GOT3 (cell line): ENCODE measurements at regions not wholly inside any gene's neighbourhood (a gene's known extent, or its start where the extent isn't known, plus 50 kb on each side); places are given as distances from the start of the nearest gene placed in this dataset.
"Not testable (repeated sequence)": the region's sequence is repeated elsewhere in the genome, so short reads cannot be mapped to it uniquely, and the experiment has no call there.

Experiments used
- DNase-seq: peaks from one replicate; lab custom pipeline; 2025; ENCODE audit warnings: mixed read lengths; lab: John Stamatoyannopoulos, UW

DNA sequence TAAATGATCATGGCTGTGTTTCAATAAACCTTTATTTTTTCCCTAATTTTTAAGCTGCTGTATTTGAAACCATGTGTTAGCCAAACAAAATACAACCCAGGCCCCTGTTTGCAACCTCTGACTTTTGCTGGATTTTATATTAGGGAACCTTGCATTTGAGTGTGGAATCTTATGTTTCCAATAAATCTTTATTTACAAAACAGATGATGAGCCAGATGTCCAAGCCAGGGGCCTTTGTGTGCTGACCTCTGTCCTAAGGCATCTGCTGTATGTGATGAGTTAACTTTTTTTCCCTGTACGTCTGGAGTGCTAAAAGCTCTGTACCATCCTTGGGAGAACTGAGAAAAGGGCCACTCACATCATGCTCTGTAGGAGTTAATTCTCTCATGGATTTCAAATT is 162.9 kb downstream of the TRIB2 start:
- no peak for DNase-seq

DNA sequence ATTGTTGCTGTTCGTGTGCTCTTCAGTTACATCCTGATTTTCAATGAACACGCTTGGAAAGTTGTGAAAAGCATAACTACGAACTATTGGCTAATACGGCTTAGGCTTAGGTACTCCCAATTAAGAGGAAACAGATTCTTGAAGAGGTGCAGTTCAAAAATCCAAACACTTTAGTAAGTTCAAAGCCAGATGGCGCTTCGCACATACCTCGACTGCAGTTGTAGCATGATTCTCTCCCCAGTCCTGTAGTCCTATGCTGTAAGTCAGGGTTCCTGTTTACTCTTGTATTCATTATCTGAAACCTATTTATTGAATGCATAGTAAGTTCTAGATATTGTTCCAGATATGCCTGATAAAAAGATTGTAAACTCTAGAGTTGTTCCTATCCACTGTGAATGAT is 165.2 kb downstream of the TRIB2 start:
- DNase-seq: no peak

DNA sequence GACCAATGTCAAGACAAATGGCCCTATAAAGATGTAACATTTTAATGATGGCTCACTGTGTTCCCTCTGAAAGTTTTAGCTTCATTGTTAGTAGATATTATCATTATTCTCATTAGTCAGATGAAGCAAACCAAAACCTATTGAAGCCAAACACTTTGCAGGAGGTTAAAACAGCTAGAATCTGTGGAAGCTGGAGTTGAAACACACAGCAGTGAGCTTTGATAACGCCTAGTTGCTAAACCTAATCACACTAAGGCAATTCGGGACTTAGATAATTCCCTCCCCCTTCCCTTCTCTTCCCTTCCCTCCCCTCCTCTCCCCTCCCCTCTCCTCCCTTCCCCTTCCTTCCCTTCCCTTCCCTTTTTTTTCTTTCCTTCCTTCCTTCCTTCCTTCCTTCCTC is 165.7 kb downstream of the TRIB2 start:
- no peak for DNase-seq

DNA sequence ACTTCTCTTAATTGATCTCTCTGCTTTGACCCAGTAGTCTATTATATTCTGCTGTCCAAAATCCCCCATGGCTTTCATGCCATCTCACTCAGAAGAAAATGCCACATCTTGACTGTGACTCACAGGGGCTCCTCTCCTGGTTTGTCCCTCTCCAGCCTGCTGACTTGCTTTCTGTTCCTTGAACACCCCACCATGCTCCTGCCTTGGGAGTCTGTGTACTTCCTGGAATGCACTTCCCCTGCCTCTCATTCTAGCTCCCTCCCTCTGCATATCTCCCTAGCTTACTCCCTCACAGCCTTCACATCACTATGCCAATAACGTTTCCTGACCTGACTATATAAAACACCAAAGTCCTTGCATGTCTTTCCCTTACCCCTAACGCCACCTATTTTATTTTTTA is 167.2 kb downstream of the TRIB2 start:
- no peak for DNase-seq

DNA sequence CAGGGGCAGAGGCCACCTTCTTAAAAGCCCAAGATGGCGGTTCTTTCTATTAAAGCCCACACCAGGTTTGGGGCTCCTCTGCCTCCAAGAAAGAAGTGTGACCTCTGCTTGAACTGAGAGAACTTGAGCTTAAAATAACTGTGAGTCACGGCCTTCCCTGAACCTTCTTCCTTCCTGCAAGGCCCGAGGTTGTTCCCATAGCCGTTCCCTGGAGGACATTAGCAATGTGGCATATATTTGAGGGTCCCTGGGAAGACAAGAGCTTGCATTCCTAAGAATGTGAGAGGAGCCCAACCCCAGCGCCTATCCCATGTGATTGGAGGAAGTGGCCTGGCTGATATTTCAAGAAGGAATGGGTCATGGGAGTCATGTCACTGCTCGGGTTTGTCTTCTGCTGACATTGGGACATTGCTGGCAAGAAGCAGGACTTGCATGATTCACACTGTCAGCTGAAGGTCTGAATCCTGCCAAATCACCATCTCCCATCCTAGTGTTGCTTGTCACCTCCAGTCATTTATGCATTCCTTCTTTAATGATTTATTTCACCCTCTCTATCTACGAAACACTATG is 168.1 kb downstream of the TRIB2 start:
- DNase-seq: peak; percentile 5

DNA sequence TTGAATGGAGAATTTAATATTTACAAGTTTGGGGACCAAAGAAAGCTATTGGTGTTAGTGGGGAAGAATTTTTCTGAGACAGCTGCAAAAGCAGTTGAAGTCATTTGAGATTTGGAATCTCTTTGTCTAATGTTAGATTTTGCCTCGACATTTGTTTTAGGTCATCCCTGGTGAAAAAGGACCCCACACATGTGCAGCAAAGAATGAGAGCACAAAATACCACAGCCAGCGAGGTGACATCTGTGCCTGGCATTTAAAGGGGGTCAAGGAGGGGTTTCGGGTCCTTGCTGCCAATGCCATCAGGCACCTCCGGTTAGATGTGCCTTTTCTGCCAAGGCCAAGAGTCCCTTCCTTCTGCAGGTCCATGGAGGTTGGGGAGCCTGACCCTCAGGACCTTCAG is 173.3 kb downstream of the TRIB2 start:
- DNase-seq: no peak

DNA sequence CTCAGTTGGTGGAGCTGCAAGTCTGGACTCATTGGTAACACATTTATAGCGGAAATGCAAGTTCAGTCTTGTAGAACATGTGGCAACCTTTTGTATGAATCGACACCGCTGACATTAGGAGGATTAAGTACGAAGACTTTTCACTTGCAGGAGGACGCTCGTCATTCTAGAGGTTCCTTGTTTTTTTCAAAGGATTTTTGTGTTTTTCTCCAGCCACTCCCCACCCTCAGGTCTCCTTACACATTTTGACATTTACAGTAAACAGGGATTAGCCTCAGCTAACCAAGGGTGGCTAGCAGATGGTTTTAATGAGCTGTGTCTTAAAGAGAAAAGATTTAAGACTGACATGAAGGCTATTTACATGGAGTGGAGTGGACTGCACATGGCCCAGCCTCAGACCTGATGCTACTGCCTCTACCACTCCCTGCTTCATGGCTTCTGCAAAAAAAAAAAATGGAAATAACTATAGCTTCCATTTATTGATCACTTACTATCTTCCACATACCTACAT is 173.8 kb downstream of the TRIB2 start:
- no peak for DNase-seq

DNA sequence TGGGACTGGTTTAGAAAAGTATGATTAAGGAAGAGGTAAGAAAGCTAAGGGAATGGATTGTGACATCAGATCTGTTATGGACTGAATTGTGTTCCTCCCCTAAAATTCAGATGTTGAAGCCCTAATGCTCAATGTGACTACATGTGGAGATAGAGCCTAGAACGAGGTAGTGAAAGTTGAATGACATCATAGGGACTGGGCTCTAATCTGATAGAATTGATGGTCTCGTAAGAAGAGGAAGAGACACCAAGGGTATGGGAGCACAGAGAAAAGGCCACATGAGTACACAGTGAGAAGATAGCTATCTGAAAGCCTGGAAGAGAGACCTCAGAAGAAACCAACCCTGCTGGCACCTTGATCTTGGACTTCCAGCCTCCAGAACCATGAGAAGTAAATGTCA is 178.3 kb downstream of the TRIB2 start:
- DNase-seq: no peak

DNA sequence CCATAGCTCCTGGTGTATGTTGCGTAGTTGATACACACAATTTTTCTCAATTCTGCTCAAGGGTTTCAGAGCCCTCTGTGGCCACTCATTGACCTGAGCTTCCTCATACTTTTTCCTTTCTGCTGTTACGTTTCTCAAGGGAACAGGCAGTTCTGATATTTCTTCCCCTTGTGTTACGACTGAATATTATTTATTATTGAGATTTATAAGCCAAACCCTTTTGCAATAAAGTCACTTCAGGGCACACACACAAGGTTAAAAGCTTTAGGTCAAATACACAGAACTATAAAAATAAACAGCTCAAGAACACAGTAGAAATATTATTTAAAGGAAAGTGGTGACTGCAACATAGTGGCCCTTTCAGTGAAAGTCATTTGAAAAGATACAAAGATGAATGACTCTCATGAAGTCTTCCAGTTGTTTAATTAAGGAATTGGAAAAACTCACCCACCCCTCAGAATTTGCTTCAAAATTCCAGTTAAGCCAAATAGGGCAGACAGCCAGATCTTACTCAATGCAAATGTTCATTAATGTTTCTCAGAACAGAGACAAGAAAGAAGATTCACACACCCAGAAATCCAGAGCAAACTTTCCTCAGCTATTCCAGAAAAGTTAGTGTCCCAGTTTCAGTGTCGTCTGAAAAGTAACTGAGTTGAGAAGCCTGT is 179.7 kb downstream of the TRIB2 start:
- DNase-seq: no peak

DNA sequence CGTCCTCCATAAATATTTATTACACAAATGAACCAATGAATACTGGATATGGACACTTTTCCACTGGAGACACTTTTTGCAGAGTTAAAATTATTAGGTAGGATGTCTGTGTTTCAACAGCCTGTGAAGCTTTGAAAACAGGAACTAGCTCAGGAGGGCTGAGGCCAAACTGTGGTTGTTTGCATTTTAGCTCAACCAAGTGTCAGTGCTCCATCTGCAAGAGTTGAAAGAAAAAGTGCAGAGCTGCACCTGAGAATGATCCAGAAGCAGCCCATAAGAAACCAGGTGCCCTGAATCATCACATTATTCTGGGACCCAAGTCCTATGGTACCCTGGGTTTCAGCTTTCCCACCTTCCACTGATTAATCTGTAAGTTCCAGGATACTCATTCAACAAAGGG is 180.4 kb downstream of the TRIB2 start:
- DNase-seq: no peak

DNA sequence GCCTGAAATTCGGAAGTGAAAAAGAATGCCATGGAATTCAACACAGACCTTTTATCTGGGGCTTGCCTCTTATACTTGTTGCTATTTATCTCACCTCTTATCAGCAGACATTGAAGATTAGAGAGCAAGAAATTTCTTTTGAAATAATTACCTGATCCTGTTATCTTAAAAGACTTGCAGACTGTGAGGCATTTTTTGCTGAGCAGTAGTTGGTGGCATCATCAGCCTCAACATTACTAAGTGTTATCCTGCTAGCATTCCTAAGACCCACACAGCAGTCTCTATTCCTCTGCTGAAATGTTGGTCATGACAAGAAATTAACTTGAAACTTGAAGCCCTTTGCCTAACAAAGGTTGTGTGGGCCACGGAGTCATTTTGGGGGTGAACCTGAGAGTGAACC is 186.5 kb downstream of the TRIB2 start:
- DNase-seq: no peak

DNA sequence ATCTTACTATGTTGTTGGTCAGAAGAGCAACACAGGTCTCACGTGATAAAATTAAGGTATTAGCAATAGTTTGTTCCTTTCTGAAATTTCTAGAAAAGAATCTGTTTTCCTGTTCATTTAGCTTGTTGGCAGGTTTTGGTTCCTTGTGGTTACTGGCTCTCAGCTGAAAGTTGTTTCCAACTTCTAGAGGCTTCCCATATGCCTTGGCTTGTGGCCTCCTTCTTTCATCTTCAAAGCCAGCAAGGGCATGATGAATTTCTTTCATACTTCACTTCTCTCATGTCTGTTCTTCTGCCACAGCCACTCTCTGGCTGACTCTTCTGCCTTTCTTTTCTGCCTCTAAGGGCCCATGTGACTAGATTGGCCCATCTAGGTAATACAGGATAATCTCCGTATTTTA is 193.7 kb downstream of the TRIB2 start:
- no peak for DNase-seq

DNA sequence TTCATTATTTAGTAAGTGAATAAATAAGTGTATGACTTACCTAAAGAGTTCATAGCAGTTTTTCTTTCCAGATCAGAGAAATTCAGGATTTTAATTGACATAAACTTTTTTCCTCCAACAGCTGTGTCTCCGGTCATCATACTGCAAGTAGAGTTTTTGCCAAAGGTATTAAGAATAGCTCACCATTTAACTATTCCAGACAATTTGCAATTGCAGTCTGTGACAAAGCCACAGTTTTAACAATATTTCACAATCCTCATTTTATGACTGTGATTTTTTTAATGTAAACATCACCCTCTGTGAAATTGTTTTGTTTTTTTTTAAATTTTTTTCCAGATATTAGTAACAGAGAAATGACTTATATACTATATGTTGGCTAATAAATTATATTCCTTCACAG is 199.1 kb downstream of the TRIB2 start:
- DNase-seq: no peak

DNA sequence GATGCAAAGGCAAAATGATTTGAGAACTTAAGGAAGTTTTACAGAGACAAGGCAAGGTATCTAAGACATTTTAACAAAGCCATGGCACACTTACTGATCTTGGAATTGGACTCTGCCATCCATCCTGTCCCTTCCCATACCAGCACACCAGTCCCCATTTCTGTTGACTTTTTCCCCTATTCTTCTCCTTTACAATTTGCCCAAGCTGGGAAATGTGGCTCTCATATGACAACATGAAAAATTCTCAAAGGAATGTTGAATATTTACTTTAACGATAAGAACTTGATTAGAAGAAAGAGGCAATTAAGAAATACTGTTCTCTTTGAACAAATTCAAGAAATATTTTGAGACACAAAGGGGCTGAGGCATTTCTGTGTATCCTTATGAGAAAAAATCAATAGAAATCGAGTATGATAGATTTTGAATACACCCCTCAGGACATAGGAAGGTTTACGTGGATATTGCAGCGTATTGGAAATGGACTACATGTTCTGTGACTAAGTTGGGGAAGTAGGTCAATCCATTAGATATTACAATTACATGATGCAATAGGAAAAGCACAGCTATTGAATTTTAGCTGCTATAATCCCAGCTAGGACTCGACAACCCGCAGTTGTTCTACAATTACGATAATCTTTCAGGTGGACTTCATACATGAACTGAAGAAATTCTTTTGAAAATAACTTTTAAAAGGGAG is 201.6 kb downstream of the TRIB2 start:
- no peak for DNase-seq

DNA sequence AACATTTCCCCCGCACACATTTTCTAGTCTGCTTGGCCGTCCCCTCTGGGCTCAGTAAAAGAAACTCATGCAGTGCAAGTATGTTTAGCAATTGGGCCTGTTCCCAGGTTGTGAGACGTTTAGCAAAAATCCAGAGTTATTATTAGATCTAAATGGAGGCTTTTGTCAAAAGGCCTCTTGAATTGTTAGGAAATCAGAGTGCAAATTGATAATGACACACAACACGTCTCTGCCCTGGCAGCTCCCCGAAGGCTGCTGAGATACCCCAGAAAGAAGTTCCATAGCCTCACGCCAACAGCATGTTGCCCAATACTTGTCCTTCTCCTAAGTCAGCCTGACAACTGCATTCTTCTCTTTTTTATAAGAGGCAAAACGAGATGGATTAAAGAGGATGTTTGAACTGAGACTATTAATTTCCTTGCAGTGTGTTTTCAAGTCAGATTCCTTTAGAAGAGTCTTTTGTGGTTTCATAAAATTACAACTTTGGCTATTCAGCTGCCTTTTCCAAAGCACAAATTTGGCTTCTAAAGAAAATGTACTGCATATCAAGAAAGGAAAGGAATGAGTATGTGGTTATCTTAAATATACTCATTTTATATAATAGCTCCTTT is 202.2 kb downstream of the TRIB2 start:
- DNase-seq: no peak

DNA sequence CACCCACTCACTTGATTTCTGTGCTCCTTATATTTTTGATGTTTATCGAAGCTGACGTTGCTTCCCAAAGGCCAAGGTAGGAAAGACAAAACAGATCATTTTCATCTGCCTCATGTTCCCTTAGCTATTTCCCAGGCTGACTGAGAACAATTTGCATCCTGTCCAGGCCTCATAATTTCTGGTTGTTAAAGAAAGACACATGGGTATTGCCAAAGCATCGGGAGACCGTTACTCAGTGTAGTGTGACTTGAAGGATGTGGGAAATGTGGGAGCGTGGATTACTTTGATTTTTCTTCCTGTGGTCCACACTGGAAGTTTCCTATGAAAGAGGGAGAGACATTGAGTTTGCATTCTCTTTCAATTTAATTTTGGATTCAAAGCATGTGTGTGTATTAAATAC is 204.6 kb downstream of the TRIB2 start:
- DNase-seq: no peak

DNA sequence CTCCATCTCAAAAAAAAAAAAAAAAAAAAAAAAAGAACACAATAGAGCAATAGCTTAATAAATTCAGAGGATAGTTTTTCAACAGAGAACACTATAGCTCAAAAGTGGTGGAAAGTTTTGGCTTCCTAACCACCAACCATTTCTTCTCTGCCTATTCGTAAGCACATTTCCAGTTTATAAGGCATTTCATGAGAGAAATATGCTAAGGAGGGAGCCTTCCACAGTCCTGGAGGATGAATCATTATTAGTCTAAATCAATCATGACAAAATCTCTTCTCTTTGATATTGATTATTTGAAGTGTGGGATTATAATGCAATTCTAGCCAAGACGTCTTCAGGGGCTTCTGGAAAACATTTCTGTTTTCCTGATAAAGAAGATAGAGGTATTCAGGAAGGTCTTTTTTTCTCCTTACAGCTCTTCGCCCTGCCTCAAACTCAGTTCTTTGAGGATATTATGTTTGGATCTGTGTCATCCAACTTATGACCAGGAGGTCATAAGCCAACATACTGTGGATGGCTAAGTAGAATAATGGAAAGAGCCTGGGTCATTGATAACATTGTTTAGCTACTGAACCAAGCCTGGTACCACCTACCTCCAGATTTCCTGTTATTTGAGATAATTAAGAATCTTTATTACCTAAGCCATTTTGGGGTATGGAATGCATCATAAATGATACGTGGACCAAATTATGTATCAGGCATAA is 207.3 kb downstream of the TRIB2 start:
- DNase-seq: no peak

DNA sequence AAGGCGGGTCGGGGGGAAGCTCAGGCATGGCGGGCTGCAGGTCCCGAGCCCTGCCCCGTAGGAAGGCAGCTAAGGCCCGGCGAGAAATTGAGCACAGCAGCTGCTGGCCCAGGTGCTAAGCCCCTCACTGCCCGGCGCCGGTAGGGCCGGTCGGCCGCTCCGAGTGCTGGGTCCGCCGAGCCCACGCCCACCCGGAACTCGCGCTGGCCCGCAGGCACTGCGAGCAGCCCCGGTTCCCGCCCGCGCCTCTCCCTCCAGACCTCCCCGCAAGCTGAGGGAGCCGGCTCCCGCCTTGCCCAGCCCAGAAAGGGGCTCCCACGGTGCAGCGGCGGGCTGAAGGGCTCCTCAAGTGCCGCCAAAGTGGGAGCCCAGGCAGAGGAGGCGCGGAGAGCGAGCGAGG is 209.9 kb downstream of the TRIB2 start:
- DNase-seq: not testable (repeated sequence)

DNA sequence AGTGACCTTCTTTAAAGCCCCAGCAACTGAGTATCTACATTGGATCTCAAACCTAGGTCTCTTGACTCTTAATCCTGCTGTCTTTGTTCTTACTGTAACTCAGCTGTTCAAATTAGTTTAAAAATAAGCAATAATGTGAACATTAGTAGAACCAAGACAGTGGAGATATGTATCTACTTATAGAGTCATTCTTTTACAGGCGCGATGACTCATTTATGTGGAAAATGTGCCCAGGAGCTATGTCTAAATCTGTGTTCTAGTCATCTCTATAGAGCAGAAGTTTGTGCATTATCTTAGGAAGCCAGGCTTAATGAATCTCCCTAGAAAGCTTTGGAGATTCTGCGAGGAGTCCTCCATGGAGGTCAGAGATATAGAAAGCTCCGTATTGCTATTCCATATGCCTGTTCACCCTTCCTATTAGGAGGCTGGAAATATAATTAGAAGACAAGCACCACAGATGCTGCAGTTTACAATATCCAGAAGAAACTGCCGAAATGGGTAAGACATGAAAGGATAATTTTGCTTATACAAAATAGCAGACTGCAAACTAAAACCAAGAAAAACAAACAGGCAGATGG is 211.6 kb downstream of the TRIB2 start:
- DNase-seq: no peak

DNA sequence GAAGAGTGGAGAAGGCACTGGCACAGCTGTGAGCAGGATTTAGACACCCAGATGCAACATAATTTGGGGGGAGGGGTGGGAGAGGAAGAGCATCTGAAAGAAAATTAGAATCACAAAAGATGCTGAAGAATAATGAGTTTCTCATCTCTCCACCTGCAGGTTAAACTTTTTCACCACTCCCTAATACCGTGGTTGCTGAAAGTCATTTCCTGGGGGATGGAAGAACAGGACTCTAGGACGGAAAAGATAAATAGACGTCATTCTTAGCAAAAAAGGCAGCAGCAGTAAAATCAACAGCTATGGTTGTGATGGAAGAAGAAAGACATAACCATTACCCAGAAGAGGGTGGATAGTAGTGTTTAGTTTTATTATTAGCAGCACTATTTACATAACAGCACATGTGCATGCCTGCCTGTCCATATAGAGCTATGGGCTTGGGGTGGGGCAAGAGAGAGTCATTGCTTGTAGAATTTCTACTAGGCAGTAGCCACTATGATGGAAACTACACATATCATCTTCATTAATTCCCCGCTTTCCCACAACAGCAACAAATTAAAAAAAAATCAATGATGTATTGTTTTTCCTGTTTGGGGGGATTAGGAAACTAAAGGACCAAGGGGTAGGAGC is 212.2 kb downstream of the TRIB2 start:
- no peak for DNase-seq

DNA sequence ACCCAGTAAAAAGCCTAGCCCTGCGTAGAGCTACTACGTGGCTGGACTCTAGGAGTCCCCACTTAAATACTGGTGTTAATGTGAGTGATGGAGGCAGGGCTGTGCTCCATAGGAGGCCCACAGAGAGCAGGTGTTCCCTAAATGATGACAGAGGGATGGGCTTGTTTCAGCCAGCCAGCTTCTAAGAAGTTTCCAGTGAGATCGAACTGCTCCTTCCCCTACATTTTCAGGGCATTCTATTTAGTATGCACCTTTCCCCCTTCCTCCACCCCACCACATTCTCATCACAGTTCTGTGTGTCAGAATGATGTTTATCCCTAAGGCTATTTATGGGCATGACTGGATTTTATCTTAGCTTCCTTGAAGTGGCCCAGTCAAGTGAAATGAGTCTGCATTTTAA is 213.0 kb downstream of the TRIB2 start:
- no peak for DNase-seq

DNA sequence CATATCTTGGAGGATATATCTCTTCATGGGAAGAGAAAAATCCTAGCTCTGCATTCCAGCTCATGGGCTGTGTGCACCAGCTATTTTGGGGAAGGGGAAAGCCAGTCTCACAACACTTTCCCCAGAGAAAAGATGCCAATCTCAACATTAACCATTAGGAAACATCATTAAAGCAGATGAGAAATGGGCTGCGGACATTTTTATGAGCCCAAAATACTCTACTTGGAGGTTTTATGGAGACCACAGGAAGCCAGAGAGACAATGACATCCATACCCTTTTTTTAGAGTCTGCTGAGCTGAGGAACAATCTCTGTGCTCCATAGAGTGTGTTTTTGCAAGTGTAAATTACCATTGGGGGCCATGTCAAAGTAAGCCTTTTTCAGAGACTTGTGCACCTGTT is 213.7 kb downstream of the TRIB2 start:
- DNase-seq: no peak
